GM12875 (cell line): ENCODE measurements at regions not wholly inside any gene's neighbourhood (a gene's known extent, or its start where the extent isn't known, plus 50 kb on each side); places are given as distances from the start of the nearest gene placed in this dataset.
"Not testable (repeated sequence)": the region's sequence is repeated elsewhere in the genome, so short reads cannot be mapped to it uniquely, and the experiment has no call there.

Experiments used
- H3K4me3 ChIP-seq: one replicate; pipeline ENCODE4 v1.5.1; 2011; ENCODE audit warnings: low read depth, low read length, control low read depth
- TF ChIP-seq, protein P1 (sequence below): IDR thresholded peaks from 2 replicates; pipeline ENCODE4 v1.5.1; 2011; ENCODE audit warnings: low read depth, mild to moderate bottlenecking, control low read depth, inconsistent platforms, low read length, moderate library complexity, borderline replicate concordance; ENCODE audit not compliant: insufficient read depth

DNA sequence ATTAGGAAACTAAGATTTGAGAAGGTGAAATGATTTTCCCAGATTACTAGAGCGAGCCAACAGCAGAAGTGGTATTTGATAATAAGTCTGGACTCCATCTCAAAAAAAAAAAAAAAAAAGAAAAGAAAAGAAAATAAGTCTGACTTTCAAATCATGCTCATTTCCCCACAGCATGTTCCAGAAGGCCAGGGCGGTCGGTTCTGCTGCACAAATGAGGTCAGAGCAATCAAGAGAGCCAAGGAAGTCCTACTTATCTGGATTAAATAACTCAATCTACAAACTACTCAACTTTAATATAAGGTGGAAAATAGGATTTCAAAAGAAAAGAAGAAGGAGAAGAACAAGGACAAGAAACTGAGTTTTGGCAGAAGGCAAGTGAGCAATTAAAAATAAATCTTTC is 130.4 kb upstream of the RASA1 start:
- no peak overlapping the region for H3K4me3 ChIP-seq

DNA sequence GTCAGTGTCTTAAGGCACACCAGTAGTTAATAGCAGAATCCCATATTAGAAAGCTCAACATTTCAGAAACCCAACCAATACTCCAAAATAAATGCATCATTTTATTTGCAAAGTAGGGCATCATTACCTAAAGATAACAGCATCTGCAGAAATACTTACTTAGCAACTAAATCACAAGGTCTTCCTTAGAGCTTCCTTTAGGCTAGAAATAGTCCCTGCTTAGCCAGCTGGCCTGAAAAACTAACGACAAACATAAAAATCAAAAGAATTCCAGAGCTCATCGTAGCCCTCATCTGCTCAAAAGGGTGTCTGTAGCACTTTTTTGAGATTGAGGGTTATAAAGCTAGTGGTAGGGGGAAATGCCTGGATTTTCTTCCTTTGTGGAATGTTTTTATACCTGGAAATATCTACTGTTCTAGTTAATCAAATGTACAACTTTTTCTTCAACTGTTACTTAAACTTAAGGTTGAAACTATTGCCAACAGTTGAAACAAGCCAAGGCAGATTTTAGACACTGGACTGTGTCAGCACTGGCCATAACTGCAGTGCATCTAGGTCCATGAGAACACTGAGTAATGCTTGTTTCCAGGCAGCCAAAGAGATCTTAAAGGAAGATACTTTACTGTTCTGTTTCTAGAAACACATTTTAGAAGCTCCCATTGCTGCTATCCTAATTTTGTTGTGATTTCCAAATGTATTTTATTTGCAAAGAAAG is 129.4 kb upstream of the RASA1 start:
- H3K4me3 ChIP-seq: no peak overlapping the region
- TF ChIP-seq, protein P1, sequence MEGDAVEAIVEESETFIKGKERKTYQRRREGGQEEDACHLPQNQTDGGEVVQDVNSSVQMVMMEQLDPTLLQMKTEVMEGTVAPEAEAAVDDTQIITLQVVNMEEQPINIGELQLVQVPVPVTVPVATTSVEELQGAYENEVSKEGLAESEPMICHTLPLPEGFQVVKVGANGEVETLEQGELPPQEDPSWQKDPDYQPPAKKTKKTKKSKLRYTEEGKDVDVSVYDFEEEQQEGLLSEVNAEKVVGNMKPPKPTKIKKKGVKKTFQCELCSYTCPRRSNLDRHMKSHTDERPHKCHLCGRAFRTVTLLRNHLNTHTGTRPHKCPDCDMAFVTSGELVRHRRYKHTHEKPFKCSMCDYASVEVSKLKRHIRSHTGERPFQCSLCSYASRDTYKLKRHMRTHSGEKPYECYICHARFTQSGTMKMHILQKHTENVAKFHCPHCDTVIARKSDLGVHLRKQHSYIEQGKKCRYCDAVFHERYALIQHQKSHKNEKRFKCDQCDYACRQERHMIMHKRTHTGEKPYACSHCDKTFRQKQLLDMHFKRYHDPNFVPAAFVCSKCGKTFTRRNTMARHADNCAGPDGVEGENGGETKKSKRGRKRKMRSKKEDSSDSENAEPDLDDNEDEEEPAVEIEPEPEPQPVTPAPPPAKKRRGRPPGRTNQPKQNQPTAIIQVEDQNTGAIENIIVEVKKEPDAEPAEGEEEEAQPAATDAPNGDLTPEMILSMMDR: no peak

More for the DNA sequence above, 130.4 kb upstream of the RASA1 start:
- TF ChIP-seq, protein P1: no peak

DNA sequence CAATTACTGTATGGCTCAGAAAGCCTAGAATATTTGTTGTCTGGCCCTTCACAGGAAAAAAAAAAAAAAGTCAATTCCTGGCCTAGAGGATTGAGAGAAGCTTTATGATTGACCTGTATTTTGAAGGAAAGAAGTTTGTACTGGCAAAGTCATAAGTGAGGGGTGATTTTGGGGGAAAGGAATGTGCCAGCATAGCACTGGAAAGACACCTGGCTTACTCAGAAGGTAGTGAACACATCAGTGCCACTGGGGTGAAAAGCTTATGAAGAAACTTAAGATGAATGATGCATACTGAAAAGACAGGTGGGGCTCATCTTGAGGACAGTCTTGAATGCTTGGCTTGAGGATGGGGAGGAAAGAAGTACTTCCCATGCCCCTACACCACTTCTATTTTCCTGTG is 127.9 kb upstream of the RASA1 start:
- no peak overlapping the region for H3K4me3 ChIP-seq
- TF ChIP-seq, protein P1: no peak

DNA sequence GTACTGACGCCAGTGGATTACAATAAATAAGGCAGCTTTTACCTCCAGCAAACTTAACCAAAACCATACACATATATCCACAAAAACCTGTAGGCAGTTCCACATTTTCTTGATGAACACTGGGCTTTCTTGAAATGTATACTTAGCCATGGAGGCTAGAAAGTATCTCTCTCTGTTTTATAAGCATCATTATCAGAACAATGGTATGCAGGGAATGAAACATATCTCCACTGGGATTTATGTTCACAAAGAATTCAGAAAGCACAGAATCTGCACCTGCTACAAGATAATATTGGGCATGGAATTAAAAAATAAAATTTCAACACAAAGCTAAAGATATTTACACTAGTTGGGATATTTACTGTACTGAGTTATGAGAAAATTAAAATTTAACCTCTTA is 126.1 kb upstream of the RASA1 start:
- TF ChIP-seq, protein P1: no peak
- H3K4me3 ChIP-seq: no peak overlapping the region

DNA sequence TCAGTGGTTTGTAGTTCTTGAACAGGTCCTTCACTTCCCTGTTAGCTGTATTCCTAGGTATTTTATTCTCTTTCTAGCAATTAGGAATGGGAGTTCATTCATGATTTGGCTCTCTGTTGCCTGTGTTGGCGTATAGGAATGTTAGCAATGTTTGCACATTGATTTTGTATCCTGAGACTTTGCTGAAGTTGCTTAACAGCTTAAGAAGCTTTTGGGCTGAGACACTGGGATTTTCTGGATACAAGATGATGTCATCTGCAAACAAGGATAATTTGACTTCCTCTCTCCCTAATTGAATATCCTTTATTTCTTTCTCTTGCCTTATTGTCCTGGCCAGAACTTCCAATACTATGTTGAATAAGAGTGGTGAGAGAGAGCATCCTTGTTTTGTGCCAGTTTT is 121.8 kb upstream of the RASA1 start:
- not testable (repeated sequence) for H3K4me3 ChIP-seq

DNA sequence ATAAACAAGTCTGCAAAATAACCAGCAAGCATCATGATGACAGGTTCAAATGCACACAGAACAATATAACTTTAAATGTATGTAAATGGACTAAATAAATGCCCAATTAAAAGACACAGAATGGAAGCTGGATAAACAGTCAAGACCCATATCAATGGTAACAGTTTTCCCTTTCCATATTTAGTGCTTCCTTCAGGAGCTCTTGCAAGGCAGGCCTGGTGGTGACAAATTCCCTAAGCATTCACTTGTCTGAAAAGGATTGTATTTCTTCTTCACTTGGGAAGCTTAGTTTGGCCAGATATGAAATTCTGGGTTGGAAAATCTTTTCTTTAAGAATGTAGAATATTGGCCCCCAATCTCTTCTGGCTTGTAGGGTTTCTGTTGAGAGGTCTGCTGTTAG is 120.2 kb upstream of the RASA1 start:
- H3K4me3 ChIP-seq: no peak overlapping the region
- TF ChIP-seq, protein P1: no peak

DNA sequence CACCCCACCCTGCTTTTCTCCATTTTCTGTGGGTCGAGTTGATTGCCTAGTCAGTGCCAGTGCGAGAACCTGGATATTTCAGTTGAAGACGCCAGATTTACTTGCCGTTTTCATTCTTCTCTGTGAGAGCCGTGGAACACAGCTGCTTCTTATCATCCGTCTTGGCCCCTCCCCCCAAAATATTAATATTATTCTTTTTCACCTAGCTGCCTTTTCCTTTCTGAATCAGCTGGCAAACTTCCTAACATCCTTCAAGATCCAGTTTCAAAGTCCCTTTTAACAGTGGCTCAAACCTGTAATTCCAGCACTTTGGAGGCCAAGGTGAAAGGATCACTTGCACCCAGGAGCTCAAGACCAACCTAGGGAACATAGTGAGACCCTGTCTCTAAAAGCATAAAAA is 117.1 kb upstream of the RASA1 start:
- no peak overlapping the region for H3K4me3 ChIP-seq
- TF ChIP-seq, protein P1: no peak
